ENCODE measurements at regions not wholly inside any gene's neighbourhood (a gene's known extent, or its start where the extent isn't known, plus 50 kb on each side); places are given as distances from the start of the nearest gene placed in this dataset.

DNA sequence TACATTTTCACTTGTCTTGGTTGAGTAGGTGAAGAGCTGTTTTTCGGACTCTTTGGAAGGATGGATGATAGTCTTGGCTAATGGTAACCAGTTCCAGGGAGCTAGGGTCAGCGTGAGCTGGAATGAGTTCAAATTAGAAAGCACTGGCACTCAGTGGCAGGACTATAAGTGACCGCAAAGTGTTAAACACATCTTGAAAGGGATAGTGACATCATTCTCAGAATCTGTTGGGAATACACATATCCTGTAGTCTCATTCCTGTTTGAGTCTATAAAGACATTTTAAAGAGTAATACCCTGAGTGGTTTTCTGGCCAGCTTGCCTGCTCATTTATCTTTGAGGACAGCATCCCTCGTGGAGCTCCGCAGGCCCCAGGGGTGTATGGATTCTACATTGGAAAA, 56.7 kb upstream of the TMEM248 start:
- no peaks in the 10 kb centered on the region for H3K27me3 ChIP-seq (replicated peaks in 2 of 5; ENCODE audit: control insufficient read depth in 4 of 5, insufficient read depth in 5 of 5, low read length in 4 of 5)
- DNase-seq: no peak
- no peak overlapping the region for H3K27ac ChIP-seq (ENCODE audit: insufficient read depth in 1 of 2, low read depth in 1 of 2, low read length in 2 of 2, poor library complexity in 1 of 2, severe bottlenecking in 2 of 2)
- H3K36me3 ChIP-seq (ENCODE audit: control insufficient read depth in 4 of 4, insufficient read depth in 4 of 4, low read length in 3 of 4): peaks cover 2 to 36% (median 13%) of the 10 kb centered on the region in 4 experiments
- no peak overlapping the region for H3K4me3 ChIP-seq (ENCODE audit: control insufficient read depth in 1 of 7, extremely low read depth in 1 of 7, insufficient read depth in 4 of 7, low read depth in 2 of 7, low read length in 6 of 7)
- no peaks in the 10 kb centered on the region for H3K9me3 ChIP-seq (ENCODE audit: control extremely low read depth in 1 of 5, control insufficient read depth in 4 of 5, insufficient read depth in 2 of 5, low read depth in 1 of 5, low read length in 4 of 5)
- peaks cover 0 to 2% (median 0%) of the 10 kb centered on the region in 4 experiments for H3K4me1 ChIP-seq (ENCODE audit: control extremely low read depth in 1 of 4, control insufficient read depth in 4 of 4, insufficient read depth in 4 of 4, low read length in 3 of 4)
- POLR2A ChIA-PET: no interaction called here
- WGBS (ENCODE audit: insufficient coverage): 93% methylated on average over 4 of the region's 5 CpGs
- CTCF ChIA-PET: interaction anchor here (0.6 to 1.0 kb wide), 2 partner anchors 22 to 40 kb away, joined by 3 read pairs; no protein-coding TSS in a partner anchor

DNA sequence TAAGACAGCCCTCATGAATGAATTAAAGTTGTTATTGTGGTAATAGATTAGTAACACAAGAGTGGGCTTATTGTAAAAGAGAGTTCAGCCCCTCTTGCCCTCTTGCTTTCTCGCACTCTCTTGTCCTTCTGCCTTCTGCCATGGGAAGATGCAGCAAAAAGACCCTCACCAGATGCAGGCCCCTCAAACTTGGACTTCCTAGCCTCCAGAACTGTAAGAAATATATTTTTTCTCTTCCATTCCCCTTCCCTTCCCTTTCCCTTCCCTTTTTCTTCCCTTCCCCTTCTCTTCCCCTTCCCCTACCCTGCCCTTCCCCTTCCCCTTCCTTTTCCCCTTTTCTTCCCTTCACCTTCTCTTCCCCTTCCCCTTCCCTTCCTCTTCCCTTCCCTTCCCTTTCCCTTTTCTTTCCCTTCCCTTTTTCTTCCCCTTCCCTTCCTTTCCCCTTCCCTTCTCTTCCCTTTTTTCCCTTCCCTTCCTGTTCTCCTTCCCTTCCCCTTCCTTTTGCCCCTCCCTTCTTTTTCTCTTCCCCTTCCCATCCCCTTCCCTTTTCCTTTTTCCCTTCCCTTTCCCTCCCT, 55.6 kb upstream of the TMEM248 start:
- Histone ChIP-seq H3K4me3 (ENCODE audit: control insufficient read depth in 1 of 7, extremely low read depth in 1 of 7, insufficient read depth in 4 of 7, low read depth in 2 of 7, low read length in 6 of 7) (no peak overlapping the region), H3K27me3 (replicated peaks in 2 of 5; ENCODE audit: control insufficient read depth in 4 of 5, insufficient read depth in 5 of 5, low read length in 4 of 5) (no peaks in the 10 kb centered on the region), H3K9me3 (ENCODE audit: control extremely low read depth in 1 of 5, control insufficient read depth in 4 of 5, insufficient read depth in 2 of 5, low read depth in 1 of 5, low read length in 4 of 5) (no peaks in the 10 kb centered on the region), H3K36me3 (ENCODE audit: control insufficient read depth in 4 of 4, insufficient read depth in 4 of 4, low read length in 3 of 4) (peaks cover 2 to 31% (median 10%) of the 10 kb centered on the region in 4 experiments), H3K27ac (ENCODE audit: insufficient read depth in 1 of 2, low read depth in 1 of 2, low read length in 2 of 2, poor library complexity in 1 of 2, severe bottlenecking in 2 of 2) (no peak overlapping the region), H3K4me1 (ENCODE audit: control extremely low read depth in 1 of 4, control insufficient read depth in 4 of 4, insufficient read depth in 4 of 4, low read length in 3 of 4) (peaks cover 0 to 2% (median 0%) of the 10 kb centered on the region in 4 experiments)
- WGBS (ENCODE audit: insufficient coverage): 100% methylated on average over 1 of the region's 1 CpG
- POLR2A ChIA-PET: no interaction called here
- DNase-seq: no peak
- CTCF ChIA-PET: no interaction called here

DNA sequence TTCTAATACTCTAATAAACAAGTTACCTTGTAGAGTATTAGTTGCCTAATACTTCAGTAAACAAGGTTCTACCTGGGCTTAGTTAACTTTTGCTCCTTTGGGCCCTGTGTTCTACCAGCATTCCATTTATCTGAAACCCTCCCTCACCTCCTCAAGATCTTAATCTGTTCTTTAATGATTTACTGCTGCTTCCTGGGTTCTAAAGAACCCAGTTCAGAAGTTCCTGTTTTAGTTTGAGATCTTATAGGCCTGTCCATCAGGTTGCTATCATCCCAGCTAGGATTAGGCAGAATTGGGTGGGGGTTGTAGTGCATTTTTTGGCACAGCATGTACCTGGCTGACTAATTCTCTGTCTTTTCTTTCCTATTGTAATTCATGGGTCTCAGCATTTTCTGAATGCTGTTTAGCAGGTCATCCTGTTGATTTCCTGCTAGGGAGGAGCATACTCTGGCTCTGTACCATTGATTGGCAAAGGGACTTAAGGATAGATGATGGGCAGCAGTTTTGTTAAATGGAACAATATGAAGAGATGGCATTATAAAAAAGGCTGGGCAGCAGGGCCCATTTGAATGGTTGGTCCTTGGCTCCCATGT, 53.7 kb upstream of the TMEM248 start:
- ChIA-PET CTCF (no interaction called here), POLR2A (no interaction called here)
- Histone ChIP-seq H3K4me1 (ENCODE audit: control extremely low read depth in 1 of 4, control insufficient read depth in 4 of 4, insufficient read depth in 4 of 4, low read length in 3 of 4) (peaks cover 0 to 2% (median 0%) of the 10 kb centered on the region in 4 experiments), H3K27ac (ENCODE audit: insufficient read depth in 1 of 2, low read depth in 1 of 2, low read length in 2 of 2, poor library complexity in 1 of 2, severe bottlenecking in 2 of 2) (no peak overlapping the region), H3K36me3 (ENCODE audit: control insufficient read depth in 4 of 4, insufficient read depth in 4 of 4, low read length in 3 of 4) (peaks cover 4 to 35% (median 5%) of the 10 kb centered on the region in 4 experiments), H3K27me3 (replicated peaks in 2 of 5; ENCODE audit: control insufficient read depth in 4 of 5, insufficient read depth in 5 of 5, low read length in 4 of 5) (no peaks in the 10 kb centered on the region), H3K9me3 (ENCODE audit: control extremely low read depth in 1 of 5, control insufficient read depth in 4 of 5, insufficient read depth in 2 of 5, low read depth in 1 of 5, low read length in 4 of 5) (no peaks in the 10 kb centered on the region), H3K4me3 (ENCODE audit: control insufficient read depth in 1 of 7, extremely low read depth in 1 of 7, insufficient read depth in 4 of 7, low read depth in 2 of 7, low read length in 6 of 7) (no peak overlapping the region)
- DNase-seq: peak in 1 of 3 donors; percentile 15

DNA sequence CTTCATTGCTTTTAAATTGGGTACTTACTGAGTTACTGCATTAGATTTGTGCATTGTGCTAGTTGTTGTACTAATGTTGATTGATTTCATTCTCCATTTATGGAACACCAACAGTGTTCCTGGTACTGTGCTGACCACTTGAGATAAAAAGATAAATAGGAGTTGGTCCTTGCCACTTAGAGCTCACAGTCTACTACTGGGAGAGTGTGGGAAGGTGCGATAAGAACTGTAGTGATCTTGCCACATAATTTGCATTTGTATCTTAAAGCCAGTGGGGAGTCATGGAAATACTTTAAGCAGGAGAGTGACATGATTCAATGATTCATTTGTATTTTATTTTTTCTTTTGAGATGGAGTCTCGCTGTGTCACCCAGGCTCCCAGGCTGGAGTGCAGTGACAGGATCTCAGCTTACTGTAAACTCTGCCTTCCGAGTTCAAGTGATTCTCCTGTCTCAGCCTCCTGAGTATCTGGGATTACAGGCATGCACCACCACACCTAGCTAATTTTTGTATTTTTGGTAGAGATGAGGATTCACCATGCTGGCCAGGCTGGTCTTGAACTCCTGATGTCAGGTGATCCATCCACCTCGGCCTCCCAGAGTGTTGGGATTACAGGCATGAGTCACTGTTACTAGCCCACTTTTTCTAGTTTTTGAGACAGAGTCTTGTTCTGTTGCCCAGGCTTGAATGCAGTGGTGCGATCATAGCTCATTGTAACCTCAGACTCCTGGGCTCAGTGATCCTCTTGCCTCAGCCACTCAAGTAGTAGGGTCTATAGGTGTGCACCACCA, 51.2 kb upstream of the TMEM248 start:
- no peaks in the 10 kb centered on the region for H3K9me3 ChIP-seq (ENCODE audit: control extremely low read depth in 1 of 5, control insufficient read depth in 4 of 5, insufficient read depth in 2 of 5, low read depth in 1 of 5, low read length in 4 of 5)
- ChIA-PET POLR2A (no interaction called here), CTCF (no interaction called here)
- peaks cover 0 to 29% (median 3%) of the 10 kb centered on the region in 4 experiments for H3K36me3 ChIP-seq (ENCODE audit: control insufficient read depth in 4 of 4, insufficient read depth in 4 of 4, low read length in 3 of 4)
- DNase-seq: peak in 1 of 3 donors; percentile 36
- H3K4me3 ChIP-seq (ENCODE audit: control insufficient read depth in 1 of 7, extremely low read depth in 1 of 7, insufficient read depth in 4 of 7, low read depth in 2 of 7, low read length in 6 of 7): no peak overlapping the region
- H3K27me3 ChIP-seq (replicated peaks in 2 of 5; ENCODE audit: control insufficient read depth in 4 of 5, insufficient read depth in 5 of 5, low read length in 4 of 5): no peaks in the 10 kb centered on the region
- WGBS (ENCODE audit: insufficient coverage): 100% methylated on average over 3 of the region's 5 CpGs
- H3K27ac ChIP-seq (ENCODE audit: insufficient read depth in 1 of 2, low read depth in 1 of 2, low read length in 2 of 2, poor library complexity in 1 of 2, severe bottlenecking in 2 of 2): no peak overlapping the region
- peaks cover 0 to 2% (median 0%) of the 10 kb centered on the region in 4 experiments for H3K4me1 ChIP-seq (ENCODE audit: control extremely low read depth in 1 of 4, control insufficient read depth in 4 of 4, insufficient read depth in 4 of 4, low read length in 3 of 4)

DNA sequence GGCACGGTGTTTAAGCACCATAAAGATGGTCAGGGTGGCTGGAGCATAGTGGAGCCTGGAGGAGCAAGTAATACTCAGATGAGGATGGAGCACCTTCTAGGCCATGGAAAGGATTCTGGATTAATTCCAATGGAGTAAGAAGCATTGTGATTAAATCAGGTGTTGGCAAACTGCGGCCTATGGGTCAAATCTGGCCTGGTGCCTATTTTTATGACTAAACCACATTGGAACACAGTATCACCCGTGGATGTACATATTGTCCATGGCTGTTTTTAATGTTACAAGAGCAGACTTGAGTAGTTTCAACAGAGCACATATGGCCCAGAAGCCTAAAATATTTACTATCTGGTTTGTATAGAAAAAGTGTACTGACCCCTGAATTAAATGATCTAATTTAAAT, 49.9 kb upstream of the TMEM248 start:
- Histone ChIP-seq H3K9me3 (ENCODE audit: control extremely low read depth in 1 of 5, control insufficient read depth in 4 of 5, insufficient read depth in 2 of 5, low read depth in 1 of 5, low read length in 4 of 5) (no peaks in the 10 kb centered on the region), H3K4me3 (ENCODE audit: control insufficient read depth in 1 of 7, extremely low read depth in 1 of 7, insufficient read depth in 4 of 7, low read depth in 2 of 7, low read length in 6 of 7) (no peak overlapping the region), H3K27me3 (replicated peaks in 2 of 5; ENCODE audit: control insufficient read depth in 4 of 5, insufficient read depth in 5 of 5, low read length in 4 of 5) (no peaks in the 10 kb centered on the region), H3K4me1 (ENCODE audit: control extremely low read depth in 1 of 4, control insufficient read depth in 4 of 4, insufficient read depth in 4 of 4, low read length in 3 of 4) (peaks cover 0 to 2% (median 0%) of the 10 kb centered on the region in 4 experiments), H3K27ac (ENCODE audit: insufficient read depth in 1 of 2, low read depth in 1 of 2, low read length in 2 of 2, poor library complexity in 1 of 2, severe bottlenecking in 2 of 2) (no peak overlapping the region), H3K36me3 (ENCODE audit: control insufficient read depth in 4 of 4, insufficient read depth in 4 of 4, low read length in 3 of 4) (peaks cover 0 to 28% (median 3%) of the 10 kb centered on the region in 4 experiments)
- ChIA-PET POLR2A (no interaction called here), CTCF (no interaction called here)
- no peak for DNase-seq
- 100% methylated on average over 2 of the region's 3 CpGs for WGBS (ENCODE audit: insufficient coverage)
